ENCODE measurements at regions not wholly inside any gene's neighbourhood (a gene's known extent, or its start where the extent isn't known, plus 50 kb on each side); places are given as distances from the start of the nearest gene placed in this dataset.

- Histone ChIP-seq H4K91ac (ENCODE audit: insufficient read depth, low read depth, low read length) (no peak overlapping the region), H2AK5ac (ENCODE audit: low read depth, low read length) (no peak overlapping the region), H3K14ac (replicated peaks; ENCODE audit: low read depth, low read length) (no peak overlapping the region), H2AFZ (replicated peaks; ENCODE audit: low read length, poor library complexity) (no peak overlapping the region), H3K18ac (ENCODE audit: low read depth, low read length) (no peak overlapping the region), H3K4ac (ENCODE audit: low read depth, low read length) (no peak overlapping the region), H3K36me3 (ENCODE audit: control insufficient read depth, insufficient read depth, low read length) (no peaks in the 10 kb centered on the region), H2AK9ac (replicated peaks; ENCODE audit: low read depth, low read length, poor library complexity) (no peak overlapping the region), H2BK5ac (ENCODE audit: low read depth, low read length, poor library complexity, severe bottlenecking) (no peak overlapping the region), H3K4me1 (ENCODE audit: control insufficient read depth, insufficient read depth, low read length) (no peaks in the 10 kb centered on the region), H3K27ac (ENCODE audit: insufficient read depth, low read length) (no peak overlapping the region), H3K56ac (ENCODE audit: extremely low read depth, insufficient read depth, low read length) (no peak overlapping the region), H3K23ac (ENCODE audit: low read depth, low read length) (no peak overlapping the region), H3K4me2 (ENCODE audit: low read depth, low read length) (no peak overlapping the region), H2BK120ac (ENCODE audit: low read depth, low read length) (no peak overlapping the region), H4K8ac (ENCODE audit: low read depth in 2 of 2, low read length in 2 of 2) (no peak overlapping the region), H2BK15ac (ENCODE audit: low read depth, low read length) (no peak overlapping the region), H3K4me3 (ENCODE audit: insufficient read depth, low read depth, low read length) (no peak overlapping the region), H3K9ac (ENCODE audit: low read depth, low read length) (no peak overlapping the region), H4K5ac (ENCODE audit: low read depth, low read length) (no peak overlapping the region), H3K9me1 (ENCODE audit: insufficient read depth, low read length) (no peaks in the 10 kb centered on the region), H4K20me1 (ENCODE audit: insufficient read depth, low read length) (no peaks in the 10 kb centered on the region), H2BK20ac (ENCODE audit: low read depth, low read length) (no peak overlapping the region), H3K27me3 (ENCODE audit: control insufficient read depth, insufficient read depth, low read length) (no peaks in the 10 kb centered on the region), H3K79me1 (ENCODE audit: low read depth in 1 of 2, low read length in 2 of 2) (no peaks in the 10 kb centered on the region), H3K9me3 (ENCODE audit: control insufficient read depth, insufficient read depth, low read length) (no peaks in the 10 kb centered on the region)
- no CpG with 5 or more reads among the region's 1 CpG for WGBS, 2 experiments (ENCODE audit: extremely low coverage in 2 of 2, insufficient read length in 1 of 2)
- in situ Hi-C loops (cut with MboI; ENCODE audit: low sequenced_read_pairs) (no loop called here), dilution Hi-C loops (cut with HindIII; ENCODE audit: low sequenced_read_pairs, unreplicated experiment) (no loop called here), intact Hi-C loops (cut with micrococcal nuclease) (no loop called here)
- TF ChIP-seq ELK1 (IDR thresholded peaks at IDR 0.05; ENCODE audit: borderline replicate concordance, low read depth, low read length) (no peak), POLR2A (IDR thresholded peaks at IDR 0.05; ENCODE audit: low read depth, low read length) (no peak)
- ChIA-PET CTCF (no interaction called here), POLR2A (ENCODE audit: unreplicated experiment) (no interaction called here)
- BruUV-seq (replicated peaks): no TSS peak
- ATAC-seq (ENCODE audit: low read depth) (no peak), DNase-seq (no peak)
These were observed 79.6 kb downstream of the CETN3 start for GRCh38 chr5:90329911-90330310.
